H1 (cell line): ENCODE measurements at regions not wholly inside any gene's neighbourhood (a gene's known extent, or its start where the extent isn't known, plus 50 kb on each side); places are given as distances from the start of the nearest gene placed in this dataset.

ENCODE experiments used
- CTCF ChIA-PET: fragments of 300-600 bp; sonication (Branson Sonifier 250); formaldehyde crosslinking; loops from one replicate; lab custom pipeline; 2021; ENCODE audit not compliant: partially characterized antibody; lab: Charles Lee
- POLR2A ChIA-PET: fragments of 300-600 bp; sonication (Branson Sonifier 250); formaldehyde crosslinking; loops from one replicate; lab custom pipeline; 2021; ENCODE audit warnings: inconsistent platforms; ENCODE audit not compliant: partially characterized antibody; lab: Charles Lee
- DNase-seq, 2 experiments: peaks; one replicate each; pipeline versions ENCODE4 v3.0.0 to v3.0.0-alpha.2; 2010 to 2022; ENCODE audit warnings: low spot score in 2 of 2, low read depth in 1 of 2, mixed read lengths in 1 of 2
- FAIRE-seq: peaks from 2 replicates; lab custom pipeline; 2011; peaks lifted over from hg19 to GRCh38; lab: Jason Lieb, UNC
- H2AFZ ChIP-seq: 2 replicates; pipeline ENCODE4 v1.8.1; 2012; ENCODE audit warnings: low read length, inconsistent platforms
- H2AK5ac ChIP-seq: 2 replicates; pipeline ENCODE4 v1.6.1; 2013; ENCODE audit warnings: low read depth, low read length
- H2BK120ac ChIP-seq: replicated peaks from 2 replicates; pipeline ENCODE3; 2013; ENCODE audit warnings: low read depth, low read length, inconsistent platforms
- H2BK12ac ChIP-seq: 2 replicates; pipeline ENCODE4 v1.6.1; 2013; ENCODE audit warnings: low read depth, low read length
- H2BK15ac ChIP-seq: 2 replicates; pipeline ENCODE4 v1.6.1; 2013; ENCODE audit warnings: low read length
- H2BK20ac ChIP-seq: 2 replicates; pipeline ENCODE4 v1.6.1; 2013; ENCODE audit warnings: low read length
- H2BK5ac ChIP-seq: 2 replicates; pipeline ENCODE4 v1.6.1; 2013; ENCODE audit warnings: low read depth, low read length
- H3K14ac ChIP-seq: 2 replicates; pipeline ENCODE4 v1.6.1; 2013; ENCODE audit warnings: inconsistent platforms; ENCODE audit not compliant: insufficient read length
- H3K18ac ChIP-seq: 2 replicates; pipeline ENCODE4 v1.6.1; 2013; ENCODE audit warnings: low read length; ENCODE audit errors: extremely low read depth
- H3K23ac ChIP-seq: 2 replicates; pipeline ENCODE4 v1.6.1; 2013; ENCODE audit warnings: inconsistent platforms; ENCODE audit not compliant: insufficient read length
- H3K23me2 ChIP-seq: 2 replicates; pipeline ENCODE4 v1.6.1; 2013; ENCODE audit warnings: low read depth, low read length
- H3K27ac ChIP-seq: 2 replicates; pipeline ENCODE4 v1.6.1; 2011; ENCODE audit warnings: low read depth, low read length, inconsistent platforms
- H3K27me3 ChIP-seq, 4 experiments: replicated peaks in 1 of 4; 1 replicate in 1 of 4; 2 replicates in 3 of 4; pipeline versions ENCODE4 v1.6.1 to v1.8.1; 2011 to 2013; ENCODE audit warnings: low read length in 3 of 4, mild to moderate bottlenecking in 3 of 4, inconsistent platforms in 2 of 4, mixed read lengths in 2 of 4, moderate library complexity in 1 of 4; ENCODE audit not compliant: control insufficient read depth in 3 of 4, insufficient read depth in 3 of 4; ENCODE audit errors: extremely low read depth in 1 of 4
- H3K36me3 ChIP-seq, 4 experiments: 2 replicates each; pipeline versions ENCODE4 v1.6.1 to v1.8.1; 2011 to 2013; ENCODE audit warnings: mild to moderate bottlenecking in 4 of 4, low read length in 3 of 4, moderate library complexity in 2 of 4, control low read depth in 1 of 4, inconsistent platforms in 1 of 4; ENCODE audit not compliant: insufficient read depth in 4 of 4, control insufficient read depth in 2 of 4
- H3K4ac ChIP-seq: replicated peaks from 2 replicates; pipeline ENCODE3; 2013; ENCODE audit warnings: low read length, low read depth, mixed read lengths, inconsistent platforms; ENCODE audit not compliant: insufficient read length
- H3K4me1 ChIP-seq, 4 experiments: replicated peaks in 1 of 4; 1 replicate in 1 of 4; 2 replicates in 3 of 4; pipeline versions ENCODE4 v1.6.1 to v1.8.1; 2011 to 2013; ENCODE audit warnings: low read length in 3 of 4, inconsistent platforms in 2 of 4, mixed read lengths in 1 of 4; ENCODE audit not compliant: insufficient read depth in 4 of 4, control insufficient read depth in 3 of 4
- H3K4me2 ChIP-seq, 2 experiments: 2 replicates each; pipeline versions ENCODE4 v1.6.1 to v1.8.1; 2011 to 2013; ENCODE audit warnings: low read depth in 2 of 2, low read length in 2 of 2, control low read depth in 1 of 2, inconsistent platforms in 1 of 2, mild to moderate bottlenecking in 1 of 2; ENCODE audit not compliant: insufficient read depth in 1 of 2
- H3K4me3 ChIP-seq, 4 experiments: fragments of 200-600, 300-600 bp in 1 of 4; sonication (generic), shearing (Covaris generic), sonication (Bioruptor Twin) in 1 of 4; 2 replicates each; pipeline versions ENCODE4 v1.5.1 to v1.8.1; 2011 to 2016; ENCODE audit warnings: low read length in 4 of 4, low read depth in 3 of 4, control low read depth in 2 of 4, inconsistent platforms in 2 of 4, mild to moderate bottlenecking in 2 of 4, mixed read lengths in 1 of 4, moderate library complexity in 1 of 4; ENCODE audit not compliant: insufficient read depth in 2 of 4; ENCODE audit errors: extremely low read depth in 1 of 4
- H3K56ac ChIP-seq: replicated peaks from 2 replicates; pipeline ENCODE3; 2013; ENCODE audit warnings: low read depth, mild to moderate bottlenecking, mixed read lengths, low read length, inconsistent platforms; ENCODE audit not compliant: insufficient read length
- H3K79me1 ChIP-seq: 2 replicates; pipeline ENCODE4 v1.6.1; 2013; ENCODE audit warnings: low read depth, low read length, control low read depth
- H3K79me2 ChIP-seq, 2 experiments: 2 replicates each; pipeline versions ENCODE4 v1.6.1 to v1.8.1; 2012 to 2013; ENCODE audit warnings: low read length in 2 of 2, mild to moderate bottlenecking in 2 of 2, inconsistent platforms in 1 of 2; ENCODE audit not compliant: insufficient read depth in 2 of 2, control insufficient read depth in 1 of 2
- H3K9ac ChIP-seq, 4 experiments: replicated peaks in 1 of 4; 1 replicate in 1 of 4; 2 replicates in 3 of 4; pipeline versions ENCODE4 v1.6.1 to v1.8.1; 2011 to 2013; ENCODE audit warnings: low read depth in 3 of 4, low read length in 3 of 4, control low read depth in 2 of 4, mild to moderate bottlenecking in 2 of 4, moderate library complexity in 2 of 4, inconsistent platforms in 1 of 4; ENCODE audit errors: extremely low read depth in 1 of 4
- H3K9me3 ChIP-seq, 2 experiments: 2 replicates each; pipeline versions ENCODE4 v1.6.1 to v1.8.1; 2012 to 2013; ENCODE audit warnings: mild to moderate bottlenecking in 2 of 2, moderate library complexity in 2 of 2, control low read depth in 1 of 2, inconsistent platforms in 1 of 2, low read depth in 1 of 2, low read length in 1 of 2, mixed read lengths in 1 of 2; ENCODE audit not compliant: insufficient read depth in 2 of 2
- H4K20me1 ChIP-seq, 2 experiments: replicated peaks in 1 of 2; 2 replicates each; pipeline versions ENCODE3 to v1.8.1; 2011 to 2013; ENCODE audit warnings: inconsistent platforms in 2 of 2, low read length in 2 of 2, mild to moderate bottlenecking in 1 of 2; ENCODE audit not compliant: insufficient read depth in 2 of 2, control insufficient read depth in 1 of 2
- H4K5ac ChIP-seq: 2 replicates; pipeline ENCODE4 v1.6.1; 2013; ENCODE audit warnings: low read length, low read depth, mixed read lengths, inconsistent platforms; ENCODE audit not compliant: insufficient read length
- H4K8ac ChIP-seq: 2 replicates; pipeline ENCODE4 v1.8.0; 2013; ENCODE audit warnings: mild to moderate bottlenecking, moderate library complexity, low read length, inconsistent platforms; ENCODE audit not compliant: insufficient read depth; ENCODE audit errors: extremely low read depth
- H4K91ac ChIP-seq: replicated peaks from 2 replicates; pipeline ENCODE3; 2013; ENCODE audit warnings: low read length, mixed read lengths, inconsistent platforms; ENCODE audit not compliant: insufficient read length
- HDAC6 ChIP-seq: IDR thresholded peaks from one replicate; pipeline ENCODE4 v1.7.1; 2012; ENCODE audit warnings: low read depth, mild to moderate bottlenecking, inconsistent platforms, low read length, moderate library complexity
- RAD21 ChIP-seq, 2 experiments: IDR thresholded peaks in 1 of 2; conservative IDR thresholded peaks in 1 of 2; 2 replicates each; pipeline ENCODE4 v1.6.1; 2011; ENCODE audit warnings: low read depth in 2 of 2, low read length in 2 of 2, improper control_type of control experiment in 1 of 2, inconsistent platforms in 1 of 2, mild to moderate bottlenecking in 1 of 2, moderate library complexity in 1 of 2
- SP2 ChIP-seq: IDR thresholded peaks from 2 replicates; pipeline ENCODE4 v1.6.1; 2012; ENCODE audit warnings: mild to moderate bottlenecking, low read length, inconsistent platforms
- WGBS, 2 experiments: shearing (Covaris generic) in 1 of 2; methylation state at CpG; one replicate each; pipeline versions ENCODE4 v1.1.6 to v1.1.7; 2013 to 2015; ENCODE audit warnings: low lambda C conversion rate in 2 of 2, mixed read lengths in 2 of 2, inconsistent platforms in 1 of 2, low coverage in 1 of 2, missing lambda C conversion rate in 1 of 2; ENCODE audit not compliant: insufficient replicate concordance in 2 of 2, insufficient coverage in 1 of 2, insufficient read length in 1 of 2; ENCODE audit errors: extremely low coverage in 1 of 2, missing lambda C conversion rate in 1 of 2; 5-methylcytosine and 5-hydroxymethylcytosine counted together

DNA sequence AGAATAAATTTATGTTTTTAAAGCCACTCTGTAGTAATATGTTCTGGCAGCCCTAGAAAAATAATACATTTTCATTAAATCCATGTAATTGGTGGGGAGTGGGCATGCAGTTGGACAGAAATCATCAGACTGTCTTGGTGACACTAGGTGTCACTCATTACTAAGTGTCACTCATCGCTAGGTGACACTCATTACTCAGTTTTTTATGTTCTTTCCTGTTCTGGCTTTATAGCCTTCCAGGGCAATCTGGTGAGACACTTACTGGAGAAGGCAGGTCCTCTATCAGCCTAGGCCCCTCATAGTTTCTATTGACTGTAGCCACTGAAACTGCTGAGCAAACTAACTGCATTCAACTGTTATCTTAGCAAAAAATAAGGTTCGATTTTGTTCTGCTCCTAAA is 542.1 kb downstream of the SLITRK1 start:
- Histone ChIP-seq H2AK5ac (no peak overlapping the region), H3K9ac (no peak overlapping the region), H3K79me1 (no peaks in the 10 kb centered on the region)

More for the DNA sequence above, 542.1 kb downstream of the SLITRK1 start:
- Histone ChIP-seq H2BK20ac (no peak overlapping the region), H3K27me3 (no peaks in the 10 kb centered on the region), H2BK15ac (no peak overlapping the region), H4K5ac (no peak overlapping the region)
- TF ChIP-seq HDAC6, result no peak
- peak; percentile 20 to 30 for TF ChIP-seq RAD21 (IDR thresholded peaks at IDR 0.05 in 1 of 2, conservative IDR thresholded peaks at IDR 0.05 in 1 of 2; ENCODE audit: low read depth in 2 of 2, low read length in 2 of 2)
- no peak for TF ChIP-seq SP2
- TF ChIP-seq, all 59 proteins: peak for 1
- Histone ChIP-seq H3K4me1 (no peaks in the 10 kb centered on the region), H3K23me2 (no peaks in the 10 kb centered on the region), H3K4me3 (no peak overlapping the region), H4K91ac (no peak overlapping the region), H3K9me3 (peaks cover 0 to 2% of the 10 kb centered on the region in 2 experiments; a peak in 1 of 4 replicates), H3K14ac (no peak overlapping the region), H2BK5ac (no peak overlapping the region), H3K4me2 (no peak overlapping the region), H3K56ac (no peak overlapping the region), H2BK120ac (no peak overlapping the region), H3K18ac (no peak overlapping the region), H3K36me3 (no peaks in the 10 kb centered on the region), H3K4ac (no peak overlapping the region), H2BK12ac (no peak overlapping the region), H3K79me2 (no peaks in the 10 kb centered on the region), H3K27ac (no peak overlapping the region), H3K23ac (no peak overlapping the region), H4K20me1 (no peaks in the 10 kb centered on the region), H4K8ac (no peak overlapping the region), H2AFZ (no peak overlapping the region)
- CTCF ChIA-PET, result no interaction called here
- WGBS, 2 experiments, result 92% methylated on average over 2 of the region's 2 CpGs; no CpG with 5 or more reads in 1 of the 2 experiments
- FAIRE-seq (no peak), DNase-seq (no peak)
- POLR2A ChIA-PET, result no interaction called here
